Activated CD4-positive, alpha-beta T cell treated with anti-CD3 and anti-CD28 coated beads, Interleukin-2, amount 10 ng/mL, durations not matched to agents 7 days and 5 days (primary cell): ENCODE measurements at regions not wholly inside any gene's neighbourhood (a gene's known extent, or its start where the extent isn't known, plus 50 kb on each side); places are given as distances from the start of the nearest gene placed in this dataset.
"Not testable (repeated sequence)": the region's sequence is repeated elsewhere in the genome, so short reads cannot be mapped to it uniquely, and the experiment has no call there.

Experiments used
- CTCF ChIA-PET: fragments of 350-600 bp; sonication (Branson Sonifier 250); formaldehyde crosslinking; loops from one replicate; lab custom pipeline; 2021; ENCODE audit warnings: antibody characterized with exemption; lab: Charles Lee
- POLR2A ChIA-PET: fragments of 350-600 bp; sonication (Branson Sonifier 250); formaldehyde crosslinking; loops from one replicate; lab custom pipeline; 2021; ENCODE audit warnings: antibody characterized with exemption; lab: Charles Lee
- DNase-seq: peaks from one replicate; pipeline ENCODE4 v3.0.0-alpha.2; 2020
- H3K27ac Mint-ChIP-seq: one replicate; pipeline ENCODE4 v1.8.0; 2021; ENCODE audit warnings: mild to moderate bottlenecking, moderate library complexity, mixed read lengths
- H3K27me3 Mint-ChIP-seq: one replicate; pipeline ENCODE4 v1.8.0; 2021; ENCODE audit warnings: mixed read lengths
- H3K36me3 Mint-ChIP-seq: one replicate; pipeline ENCODE4 v1.8.0; 2021; ENCODE audit warnings: low read depth, mixed read lengths
- H3K4me1 Mint-ChIP-seq: one replicate; pipeline ENCODE4 v1.8.0; 2021; ENCODE audit warnings: mixed read lengths
- H3K4me3 Mint-ChIP-seq: one replicate; pipeline ENCODE4 v1.8.0; 2021; ENCODE audit warnings: mild to moderate bottlenecking, moderate library complexity, mixed read lengths
- H3K9me3 Mint-ChIP-seq: one replicate; pipeline ENCODE4 v1.8.0; 2021; ENCODE audit warnings: mixed read lengths

GRCh38 chr1:19024532-19024931, 68.1 kb upstream of the IFFO2 start:
- CTCF ChIA-PET = interaction anchor here (0.6 kb wide), 1 partner anchor 491 kb away, joined by 3 read pairs; no protein-coding TSS in a partner anchor
- H3K4me3 Mint-ChIP-seq = no peak overlapping the region
- POLR2A ChIA-PET = no interaction called here
- H3K27me3 Mint-ChIP-seq = peaks cover 10% of the 10 kb centered on the region
- no peaks in the 10 kb centered on the region for H3K36me3 Mint-ChIP-seq
- no peak for DNase-seq
- peaks cover 3% of the 10 kb centered on the region for H3K4me1 Mint-ChIP-seq
- no peak overlapping the region for H3K27ac Mint-ChIP-seq
- H3K9me3 Mint-ChIP-seq = peaks cover 8% of the 10 kb centered on the region

- H3K4me3 Mint-ChIP-seq = no peak overlapping the region
- H3K36me3 Mint-ChIP-seq = no peaks in the 10 kb centered on the region
- no peak for DNase-seq
- H3K27ac Mint-ChIP-seq = no peak overlapping the region
- H3K27me3 Mint-ChIP-seq = peaks cover 14% of the 10 kb centered on the region
- CTCF ChIA-PET = interaction anchor here (0.6 to 1.1 kb wide), 2 partner anchors 15 to 490 kb away, joined by 3 read pairs; no protein-coding TSS in a partner anchor
- peaks cover 11% of the 10 kb centered on the region for H3K9me3 Mint-ChIP-seq
- POLR2A ChIA-PET = no interaction called here
- H3K4me1 Mint-ChIP-seq = peaks cover 3% of the 10 kb centered on the region
Measured at GRCh38 chr1:19023787-19024186, 67.3 kb upstream of the IFFO2 start.

GRCh38 chr1:19021845-19022244, 65.4 kb upstream of the IFFO2 start:
- no peaks in the 10 kb centered on the region for H3K4me1 Mint-ChIP-seq
- peaks cover 11% of the 10 kb centered on the region for H3K9me3 Mint-ChIP-seq
- H3K27ac Mint-ChIP-seq = no peak overlapping the region
- H3K36me3 Mint-ChIP-seq = no peaks in the 10 kb centered on the region
- CTCF ChIA-PET = no interaction called here
- peaks cover 12% of the 10 kb centered on the region for H3K27me3 Mint-ChIP-seq
- H3K4me3 Mint-ChIP-seq = no peak overlapping the region
- POLR2A ChIA-PET = no interaction called here
- DNase-seq = no peak

- peaks cover 11% of the 10 kb centered on the region for H3K9me3 Mint-ChIP-seq
- DNase-seq, POLR2A ChIA-PET, H3K36me3 Mint-ChIP-seq, H3K4me3 Mint-ChIP-seq, H3K27me3 Mint-ChIP-seq, H3K4me1 Mint-ChIP-seq, H3K27ac Mint-ChIP-seq: not testable (repeated sequence)
- CTCF ChIA-PET = interaction anchor here (0.9 kb wide), 1 partner anchor 10 kb away, joined by 3 read pairs; no protein-coding TSS in a partner anchor
Measured at GRCh38 chr1:19019288-19019687, 62.8 kb upstream of the IFFO2 start.

- ChIA-PET POLR2A (no interaction called here), CTCF (interaction anchor here (1.8 kb wide), 1 partner anchor 11 kb away, joined by 4 read pairs; no protein-coding TSS in a partner anchor)
- peaks cover 17% of the 10 kb centered on the region for H3K4me1 Mint-ChIP-seq
- H3K27me3 Mint-ChIP-seq = peaks cover 7% of the 10 kb centered on the region
- peaks cover 3% of the 10 kb centered on the region for H3K9me3 Mint-ChIP-seq
- no peak overlapping the region for H3K27ac Mint-ChIP-seq
- H3K4me3 Mint-ChIP-seq = no peak overlapping the region
- DNase-seq = no peak
- H3K36me3 Mint-ChIP-seq = no peaks in the 10 kb centered on the region
Measured at GRCh38 chr1:19015476-19015875, 59.0 kb upstream of the IFFO2 start.

GRCh38 chr1:19014765-19015164, 58.3 kb upstream of the IFFO2 start:
- DNase-seq = no peak
- peaks cover 3% of the 10 kb centered on the region for H3K9me3 Mint-ChIP-seq
- H3K36me3 Mint-ChIP-seq = no peaks in the 10 kb centered on the region
- H3K4me1 Mint-ChIP-seq = peaks cover 24% of the 10 kb centered on the region
- ChIA-PET CTCF (interaction anchor here (1.8 kb wide), 1 partner anchor 10 kb away, joined by 4 read pairs; no protein-coding TSS in a partner anchor), POLR2A (no interaction called here)
- H3K4me3 Mint-ChIP-seq = no peak overlapping the region
- H3K27ac Mint-ChIP-seq = no peak overlapping the region
- H3K27me3 Mint-ChIP-seq = peaks cover 7% of the 10 kb centered on the region

GRCh38 chr1:19013826-19014548, 57.5 kb upstream of the IFFO2 start:
- H3K4me3 Mint-ChIP-seq = no peak overlapping the region
- no peak for DNase-seq
- ChIA-PET POLR2A (no interaction called here), CTCF (interaction anchor here (0.7 to 1.8 kb wide), 2 partner anchors 9 to 27 kb away, joined by 3 to 4 read pairs; no protein-coding TSS in a partner anchor)
- H3K4me1 Mint-ChIP-seq = peaks cover 28% of the 10 kb centered on the region
- no peaks in the 10 kb centered on the region for H3K36me3 Mint-ChIP-seq
- H3K9me3 Mint-ChIP-seq = no peaks in the 10 kb centered on the region
- peaks cover 3% of the 10 kb centered on the region for H3K27me3 Mint-ChIP-seq
- peak overlapping the region; percentile 33 for H3K27ac Mint-ChIP-seq

GRCh38 chr1:19011845-19012231, 55.4 kb upstream of the IFFO2 start:
- Mint-ChIP-seq H3K36me3 (no peaks in the 10 kb centered on the region), H3K9me3 (no peaks in the 10 kb centered on the region), H3K4me3 (no peak overlapping the region), H3K27ac (peak overlapping the region; percentile 16), H3K4me1 (peaks cover 29% of the 10 kb centered on the region), H3K27me3 (peaks cover 3% of the 10 kb centered on the region)
- ChIA-PET CTCF (no interaction called here), POLR2A (no interaction called here)
- no peak for DNase-seq

GRCh38 chr1:19010995-19011844, 54.7 kb upstream of the IFFO2 start:
- no peak overlapping the region for H3K4me3 Mint-ChIP-seq
- no peaks in the 10 kb centered on the region for H3K36me3 Mint-ChIP-seq
- POLR2A ChIA-PET = no interaction called here
- CTCF ChIA-PET = interaction anchor here (1.1 to 1.5 kb wide), 2 partner anchors 103 to 118 kb away, joined by 3 to 4 read pairs; no protein-coding TSS in a partner anchor
- peaks cover 3% of the 10 kb centered on the region for H3K27me3 Mint-ChIP-seq
- H3K4me1 Mint-ChIP-seq = peaks cover 29% of the 10 kb centered on the region
- DNase-seq = peak; percentile 82
- H3K9me3 Mint-ChIP-seq = no peaks in the 10 kb centered on the region
- H3K27ac Mint-ChIP-seq = peak overlapping the region; percentile 52

- POLR2A ChIA-PET = no interaction called here
Measured at GRCh38 chr1:19010503-19010902, 54.0 kb upstream of the IFFO2 start.

GRCh38 chr1:19009882-19010321, 53.4 kb upstream of the IFFO2 start:
- Mint-ChIP-seq H3K27me3 (peaks cover 3% of the 10 kb centered on the region), H3K27ac (peak overlapping the region; percentile 34)
- CTCF ChIA-PET = interaction anchor here (1.0 to 1.5 kb wide), 4 partner anchors 9 to 119 kb away, joined by 3 to 4 read pairs (median 4); no protein-coding TSS in a partner anchor

More at GRCh38 chr1:19010503-19010902, 54.0 kb upstream of the IFFO2 start:
- H3K27me3 Mint-ChIP-seq = peaks cover 3% of the 10 kb centered on the region
- H3K36me3 Mint-ChIP-seq = no peaks in the 10 kb centered on the region
- peaks cover 29% of the 10 kb centered on the region for H3K4me1 Mint-ChIP-seq
- no peak overlapping the region for H3K4me3 Mint-ChIP-seq
- DNase-seq = no peak
- no peak overlapping the region for H3K27ac Mint-ChIP-seq
- CTCF ChIA-PET = interaction anchor here (1.1 to 1.5 kb wide), 3 partner anchors 84 to 118 kb away, joined by 3 to 4 read pairs (median 4); no protein-coding TSS in a partner anchor
- no peaks in the 10 kb centered on the region for H3K9me3 Mint-ChIP-seq

GRCh38 chr1:19009126-19009881, 52.8 kb upstream of the IFFO2 start:
- ChIA-PET POLR2A (no interaction called here), CTCF (interaction anchor here (0.7 to 1.0 kb wide), 2 partner anchors 10 to 25 kb away, joined by 3 to 4 read pairs; no protein-coding TSS in a partner anchor)
- Mint-ChIP-seq H3K36me3 (no peaks in the 10 kb centered on the region), H3K9me3 (no peaks in the 10 kb centered on the region), H3K27ac (no peak overlapping the region), H3K27me3 (peaks cover 3% of the 10 kb centered on the region), H3K4me1 (peaks cover 29% of the 10 kb centered on the region), H3K4me3 (no peak overlapping the region)
- DNase-seq = no peak

More at GRCh38 chr1:19009882-19010321, 53.4 kb upstream of the IFFO2 start:
- POLR2A ChIA-PET = no interaction called here
- H3K9me3 Mint-ChIP-seq = no peaks in the 10 kb centered on the region
- no peak for DNase-seq
- H3K4me3 Mint-ChIP-seq = no peak overlapping the region
- peaks cover 29% of the 10 kb centered on the region for H3K4me1 Mint-ChIP-seq
- H3K36me3 Mint-ChIP-seq = no peaks in the 10 kb centered on the region
